Left lobe of liver (tissue), 2 donors: ENCODE measurements at regions not wholly inside any gene's neighbourhood (a gene's known extent, or its start where the extent isn't known, plus 50 kb on each side); places are given as distances from the start of the nearest gene placed in this dataset.
"Not testable (repeated sequence)": the region's sequence is repeated elsewhere in the genome, so short reads cannot be mapped to it uniquely, and the experiment has no call there.

Experiments
- ATAC-seq: fragments of 200-7000 bp; cut with Tn5 transposase; one replicate; pipeline ENCODE4 v1.9.1; 2020; ENCODE audit warnings: mild to moderate bottlenecking, moderate library complexity
- DNase-seq: peaks from one replicate; pipeline ENCODE4 v3.0.0-alpha.2; 2020; ENCODE audit warnings: low spot score
- donor health status: DM: no; HTN: no; CAD: no; lungs with moderate emphysema.
- donor health status: DM: no; HTN: yes; CAD: no.

GRCh38 chr2:144941743-144942488, 422.0 kb upstream of the ZEB2 start:
- peak; percentile 62 for ATAC-seq
- DNase-seq: no peak

- ATAC-seq: no peak
Observed at GRCh38 chr2:144939590-144939989, 419.7 kb upstream of the ZEB2 start.

GRCh38 chr2:144937910-144938709, 418.2 kb upstream of the ZEB2 start:
- ATAC-seq (peak; percentile 80), DNase-seq (no peak)

More at GRCh38 chr2:144939590-144939989, 419.7 kb upstream of the ZEB2 start:
- DNase-seq: no peak

GRCh38 chr2:144937066-144937465, 417.1 kb upstream of the ZEB2 start:
- DNase-seq: no peak
- no peak for ATAC-seq

- DNase-seq (no peak), ATAC-seq (no peak)
Observed at GRCh38 chr2:144936442-144936841, 416.5 kb upstream of the ZEB2 start.

GRCh38 chr2:144935736-144936135, 415.8 kb upstream of the ZEB2 start:
- ATAC-seq: no peak
- no peak for DNase-seq

GRCh38 chr2:144935191-144935590, 415.3 kb upstream of the ZEB2 start:
- no peak for ATAC-seq
- no peak for DNase-seq

GRCh38 chr2:144931960-144932359, 412.0 kb upstream of the ZEB2 start:
- DNase-seq (no peak), ATAC-seq (no peak)

- DNase-seq (no peak), ATAC-seq (no peak)
Observed at GRCh38 chr2:144931480-144931879, 411.6 kb upstream of the ZEB2 start.

- DNase-seq (no peak), ATAC-seq (no peak)
Observed at GRCh38 chr2:144927429-144927828, 407.5 kb upstream of the ZEB2 start.

GRCh38 chr2:144925886-144926285, 406.0 kb upstream of the ZEB2 start:
- DNase-seq: no peak
- no peak for ATAC-seq

- no peak for ATAC-seq
Observed at GRCh38 chr2:144924827-144925226, 404.9 kb upstream of the ZEB2 start.

GRCh38 chr2:144922519-144922918, 402.6 kb upstream of the ZEB2 start:
- ATAC-seq: no peak
- DNase-seq: no peak

More at GRCh38 chr2:144924827-144925226, 404.9 kb upstream of the ZEB2 start:
- DNase-seq: no peak

GRCh38 chr2:144920755-144921530, 401.0 kb upstream of the ZEB2 start:
- ATAC-seq: no peak

GRCh38 chr2:144914622-144915318, 394.9 kb upstream of the ZEB2 start:
- DNase-seq (no peak), ATAC-seq (no peak)

More at GRCh38 chr2:144920755-144921530, 401.0 kb upstream of the ZEB2 start:
- DNase-seq: no peak

GRCh38 chr2:144914113-144914512, 394.2 kb upstream of the ZEB2 start:
- no peak for ATAC-seq
- no peak for DNase-seq

GRCh38 chr2:144912206-144912605, 392.3 kb upstream of the ZEB2 start:
- DNase-seq (no peak), ATAC-seq (no peak)

GRCh38 chr2:144905956-144906355, 386.0 kb upstream of the ZEB2 start:
- DNase-seq (no peak), ATAC-seq (no peak)

- ATAC-seq: no peak
- DNase-seq: no peak
Observed at GRCh38 chr2:144904612-144905011, 384.7 kb upstream of the ZEB2 start.

GRCh38 chr2:144903045-144903444, 383.1 kb upstream of the ZEB2 start:
- not testable (repeated sequence) for DNase-seq, ATAC-seq

GRCh38 chr2:144901386-144901785, 381.5 kb upstream of the ZEB2 start:
- ATAC-seq: not testable (repeated sequence)

More at GRCh38 chr2:144901386-144901785, 381.5 kb upstream of the ZEB2 start:
- DNase-seq: not testable (repeated sequence)
